Choroid plexus epithelial cell (primary cell): ENCODE measurements at regions not wholly inside any gene's neighbourhood (a gene's known extent, or its start where the extent isn't known, plus 50 kb on each side); places are given as distances from the start of the nearest gene placed in this dataset.
"Not testable (repeated sequence)": the region's sequence is repeated elsewhere in the genome, so short reads cannot be mapped to it uniquely, and the experiment has no call there.

ENCODE experiments used
- DNase-seq: peaks from one replicate; pipeline ENCODE4 v3.0.0-alpha.2; 2010; ENCODE audit warnings: low read depth
- H3K4me3 ChIP-seq: 2 replicates; pipeline ENCODE4 v1.5.1; 2011; ENCODE audit warnings: low read depth, mild to moderate bottlenecking, control low read depth, low read length, moderate library complexity
- CTCF ChIP-seq: conservative IDR thresholded peaks from 2 replicates; pipeline ENCODE4 v1.5.1; 2011; ENCODE audit warnings: low read depth, mild to moderate bottlenecking, control low read depth, inconsistent platforms, low read length, moderate library complexity

- not testable (repeated sequence) for DNase-seq, H3K4me3 ChIP-seq
Observed at GRCh38 chr1:207196135-207196534, 92.1 kb downstream of the C4BPA start.

- not testable (repeated sequence) for DNase-seq, H3K4me3 ChIP-seq
Observed at GRCh38 chr1:207201534-207201933, 97.5 kb downstream of the C4BPA start.

- TF ChIP-seq CTCF, result no peak
- DNase-seq, result no peak
- H3K4me3 ChIP-seq, result no peak overlapping the region
Observed at GRCh38 chr1:207202480-207202879, 98.4 kb downstream of the C4BPA start.

GRCh38 chr1:207203541-207203940 is 99.5 kb downstream of the C4BPA start:
- TF ChIP-seq CTCF, result no peak
- no peak for DNase-seq
- H3K4me3 ChIP-seq, result no peak overlapping the region

- TF ChIP-seq CTCF, result no peak
- DNase-seq, result no peak
- no peak overlapping the region for H3K4me3 ChIP-seq
Observed at GRCh38 chr1:207205614-207206061, 101.6 kb downstream of the C4BPA start.

GRCh38 chr1:207208691-207209090 is 104.7 kb downstream of the C4BPA start:
- not testable (repeated sequence) for H3K4me3 ChIP-seq, DNase-seq

GRCh38 chr1:207214453-207214852 is 107.0 kb upstream of the CD55 start:
- no peak overlapping the region for H3K4me3 ChIP-seq
- DNase-seq, result no peak
- TF ChIP-seq CTCF, result no peak

GRCh38 chr1:207217778-207218511 is 103.5 kb upstream of the CD55 start:
- no peak for TF ChIP-seq CTCF
- no peak for DNase-seq
- H3K4me3 ChIP-seq, result no peak overlapping the region
